HEK293T (cell line): ENCODE measurements at regions not wholly inside any gene's neighbourhood (a gene's known extent, or its start where the extent isn't known, plus 50 kb on each side); places are given as distances from the start of the nearest gene placed in this dataset.

Source experiments
- CTCF ChIA-PET: fragments of 350-600 bp; formaldehyde crosslinking; extraction: SDS; loops from one replicate; lab custom pipeline; 2021; ENCODE audit warnings: antibody characterized with exemption, inconsistent platforms; lab: Yijun Ruan, JAX
- POLR2A ChIA-PET: fragments of 350-600 bp; formaldehyde crosslinking; extraction: SDS; loops from one replicate; lab custom pipeline; 2020; ENCODE audit warnings: antibody characterized with exemption, inconsistent platforms; lab: Yijun Ruan, JAX
- DNase-seq: peaks from one replicate; pipeline ENCODE4 v3.0.0; 2012; ENCODE audit warnings: mixed read lengths; ENCODE audit errors: extremely low spot score
- ARNT ChIP-seq: fragments of 450-650 bp; IDR thresholded peaks from 2 replicates; pipeline ENCODE4 v1.6.1; 2017; ENCODE audit warnings: mild to moderate bottlenecking
- BHLHE40 ChIP-seq: fragments of 450-650 bp; IDR thresholded peaks from 2 replicates; pipeline ENCODE4 v1.6.1; 2016; ENCODE audit warnings: mild to moderate bottlenecking, moderate library complexity, borderline replicate concordance
- CTBP1 ChIP-seq: fragments of 450-650 bp; IDR thresholded peaks from 2 replicates; pipeline ENCODE4 v1.6.1; 2016; ENCODE audit warnings: borderline replicate concordance
- ELF4 ChIP-seq: fragments of 450-650 bp; IDR thresholded peaks from 2 replicates; pipeline ENCODE4 v1.6.1; 2017; ENCODE audit warnings: antibody characterized with exemption
- FOXA1 ChIP-seq: fragments of 450-650 bp; IDR thresholded peaks from 2 replicates; pipeline ENCODE4 v1.6.1; 2016; ENCODE audit warnings: mild to moderate bottlenecking
- FOXK2 ChIP-seq: fragments of 450-650 bp; IDR thresholded peaks from 2 replicates; pipeline ENCODE4 v1.6.1; 2016; ENCODE audit warnings: mild to moderate bottlenecking
- FOXM1 ChIP-seq: fragments of 450-650 bp; IDR thresholded peaks from 2 replicates; pipeline ENCODE4 v1.6.1; 2017; ENCODE audit warnings: mild to moderate bottlenecking, borderline replicate concordance
- HDGF ChIP-seq: fragments of 450-650 bp; IDR thresholded peaks from 2 replicates; pipeline ENCODE4 v1.6.1; 2017; ENCODE audit warnings: antibody characterized with exemption, borderline replicate concordance
- L3MBTL2 ChIP-seq: fragments of 450-650 bp; conservative IDR thresholded peaks from 2 replicates; pipeline ENCODE4 v1.6.1; 2016; ENCODE audit warnings: mild to moderate bottlenecking
- LEF1 ChIP-seq: fragments of 450-650 bp; IDR thresholded peaks from 2 replicates; pipeline ENCODE4 v1.6.1; 2017; ENCODE audit warnings: mild to moderate bottlenecking, borderline replicate concordance
- NFRKB ChIP-seq: fragments of 450-650 bp; IDR thresholded peaks from 2 replicates; pipeline ENCODE4 v1.6.1; 2016; ENCODE audit warnings: mild to moderate bottlenecking, moderate library complexity
- SP1 ChIP-seq: fragments of 450-650 bp; IDR thresholded peaks from 2 replicates; pipeline ENCODE4 v1.6.1; 2017
- SUZ12 ChIP-seq: fragments of 450-650 bp; IDR thresholded peaks from 2 replicates; pipeline ENCODE4 v1.6.1; 2016; ENCODE audit warnings: mild to moderate bottlenecking
- TARDBP ChIP-seq: fragments of 450-650 bp; IDR thresholded peaks from 2 replicates; pipeline ENCODE4 v1.6.1; 2016
- ZNF384 ChIP-seq: fragments of 450-650 bp; IDR thresholded peaks from 2 replicates; pipeline ENCODE4 v1.6.1; 2016
- TF ChIP-seq, protein P1 (sequence below): fragments of 450-650 bp; IDR thresholded peaks from 2 replicates; pipeline ENCODE4 v1.6.1; 2016

DNA sequence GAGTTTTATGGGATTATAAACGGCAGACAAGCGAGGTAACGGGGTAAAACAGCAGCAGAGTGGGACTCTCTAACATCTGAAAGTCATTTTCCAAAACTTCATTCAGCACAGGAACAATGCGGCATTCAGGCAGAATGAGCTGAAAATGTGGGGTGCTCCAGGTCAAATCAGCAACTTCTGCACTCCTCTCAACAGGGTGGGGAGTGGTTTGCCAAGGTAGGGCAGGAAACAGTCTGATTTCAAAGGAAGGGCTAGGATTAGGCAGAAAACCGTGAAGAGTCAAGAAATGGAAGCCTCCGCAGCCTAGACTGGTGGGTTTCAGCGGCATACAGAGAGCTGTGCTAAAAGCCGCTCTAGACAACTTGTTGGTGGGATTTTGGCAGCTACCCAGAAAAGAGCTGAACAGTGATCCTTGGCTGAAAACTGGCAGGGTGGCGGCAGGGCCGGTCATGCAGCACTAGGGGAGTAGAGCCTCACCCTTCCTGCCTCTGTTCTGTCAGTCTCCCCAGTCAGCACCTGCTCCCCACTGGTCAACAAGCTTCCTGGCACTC, 154.2 kb upstream of the KLF12 start:
- ChIA-PET CTCF (interaction anchor here (0.7 to 1.8 kb wide), 10 partner anchors 9 to 931 kb away, joined by 3 to 6 read pairs (median 4); no protein-coding TSS in a partner anchor), POLR2A (interaction anchor here (0.8 to 3.0 kb wide), 5 partner anchors 37 to 522 kb away, joined by 3 to 12 read pairs (median 4); partner anchors contain the start of gene KLF12)
- DNase-seq, result peak; percentile 34
- TF ChIP-seq ARNT (no peak), BHLHE40 (no peak), ZNF384 (no peak), FOXA1 (no peak), FOXM1 (no peak), L3MBTL2 (no peak), LEF1 (no peak), TARDBP (no peak), HDGF (no peak), FOXK2 (no peak), SUZ12 (no peak), ELF4 (no peak), SP1 (no peak), CTBP1 (no peak), NFRKB (no peak)
- TF ChIP-seq, protein P1, sequence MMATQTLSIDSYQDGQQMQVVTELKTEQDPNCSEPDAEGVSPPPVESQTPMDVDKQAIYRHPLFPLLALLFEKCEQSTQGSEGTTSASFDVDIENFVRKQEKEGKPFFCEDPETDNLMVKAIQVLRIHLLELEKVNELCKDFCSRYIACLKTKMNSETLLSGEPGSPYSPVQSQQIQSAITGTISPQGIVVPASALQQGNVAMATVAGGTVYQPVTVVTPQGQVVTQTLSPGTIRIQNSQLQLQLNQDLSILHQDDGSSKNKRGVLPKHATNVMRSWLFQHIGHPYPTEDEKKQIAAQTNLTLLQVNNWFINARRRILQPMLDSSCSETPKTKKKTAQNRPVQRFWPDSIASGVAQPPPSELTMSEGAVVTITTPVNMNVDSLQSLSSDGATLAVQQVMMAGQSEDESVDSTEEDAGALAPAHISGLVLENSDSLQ, result no peak

DNA sequence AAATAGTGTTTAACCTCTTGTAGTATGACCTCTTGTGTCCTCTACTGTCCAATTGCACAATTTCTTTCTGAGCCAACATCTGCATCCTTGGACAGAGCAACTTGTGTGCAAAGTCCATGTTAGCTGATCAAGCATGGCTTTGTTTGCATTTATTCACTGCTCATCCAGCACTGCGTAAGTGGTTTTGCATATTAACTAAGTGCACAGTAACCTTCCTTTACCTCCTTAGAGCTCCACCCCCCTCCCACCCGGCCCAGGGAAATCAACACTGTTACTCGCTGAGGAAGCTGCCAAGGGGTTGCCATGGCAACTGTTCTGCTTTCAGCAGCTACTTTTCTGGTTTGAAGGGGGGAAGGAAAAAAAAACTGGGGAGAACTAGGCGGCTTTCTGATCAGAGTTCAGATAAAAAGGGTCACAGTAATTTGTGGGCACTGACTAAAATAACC, 153.5 kb upstream of the KLF12 start:
- DNase-seq, result peak; percentile 74
- POLR2A ChIA-PET, result interaction anchor here (1.4 to 3.0 kb wide), 5 partner anchors 37 to 522 kb away, joined by 3 to 12 read pairs (median 3); no protein-coding TSS in a partner anchor
- CTCF ChIA-PET, result interaction anchor here (0.7 to 1.8 kb wide), 11 partner anchors 9 to 1473 kb away, joined by 3 to 6 read pairs (median 4); no protein-coding TSS in a partner anchor
- TF ChIP-seq ELF4, result no peak
- TF ChIP-seq FOXK2, result no peak
- TF ChIP-seq FOXM1, result no peak
- TF ChIP-seq CTBP1, result no peak
- no peak for TF ChIP-seq TARDBP

DNA sequence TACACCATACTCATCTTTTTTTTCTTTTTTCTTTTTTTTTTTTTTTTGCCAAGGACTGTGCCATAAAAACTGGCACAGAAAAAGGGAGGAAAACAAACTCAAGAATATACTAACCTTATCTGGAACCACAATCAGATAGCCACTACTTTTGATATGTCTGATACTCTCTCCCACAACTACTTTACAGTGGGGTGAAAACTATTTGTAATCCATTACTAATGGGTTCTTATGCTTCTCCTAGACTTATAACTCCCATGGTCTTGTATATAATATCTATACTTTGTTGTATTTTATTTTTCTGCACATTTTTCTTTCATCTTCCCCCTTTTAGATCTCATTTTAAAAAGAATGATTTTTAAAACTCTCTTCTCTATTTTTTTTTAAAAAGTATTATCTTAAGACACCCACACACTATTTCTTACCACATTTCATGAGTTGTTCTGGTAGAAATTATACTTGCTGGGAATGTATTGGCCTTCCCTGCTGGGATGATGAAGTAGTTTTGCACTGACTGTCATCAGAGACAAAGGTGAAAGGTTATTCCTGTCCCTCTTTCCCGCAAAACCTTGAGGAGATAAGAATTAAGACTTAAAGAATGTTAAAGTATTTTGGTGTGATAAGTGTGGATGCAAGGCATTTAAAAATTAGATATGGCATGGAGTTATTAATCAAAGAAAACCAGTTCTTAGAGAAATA, 146.7 kb upstream of the KLF12 start:
- DNase-seq, result no peak
- POLR2A ChIA-PET, result no interaction called here
- CTCF ChIA-PET, result no interaction called here
- TF ChIP-seq CTBP1 (no peak), SUZ12 (no peak), ELF4 (no peak), FOXM1 (no peak), SP1 (no peak), LEF1 (no peak)

DNA sequence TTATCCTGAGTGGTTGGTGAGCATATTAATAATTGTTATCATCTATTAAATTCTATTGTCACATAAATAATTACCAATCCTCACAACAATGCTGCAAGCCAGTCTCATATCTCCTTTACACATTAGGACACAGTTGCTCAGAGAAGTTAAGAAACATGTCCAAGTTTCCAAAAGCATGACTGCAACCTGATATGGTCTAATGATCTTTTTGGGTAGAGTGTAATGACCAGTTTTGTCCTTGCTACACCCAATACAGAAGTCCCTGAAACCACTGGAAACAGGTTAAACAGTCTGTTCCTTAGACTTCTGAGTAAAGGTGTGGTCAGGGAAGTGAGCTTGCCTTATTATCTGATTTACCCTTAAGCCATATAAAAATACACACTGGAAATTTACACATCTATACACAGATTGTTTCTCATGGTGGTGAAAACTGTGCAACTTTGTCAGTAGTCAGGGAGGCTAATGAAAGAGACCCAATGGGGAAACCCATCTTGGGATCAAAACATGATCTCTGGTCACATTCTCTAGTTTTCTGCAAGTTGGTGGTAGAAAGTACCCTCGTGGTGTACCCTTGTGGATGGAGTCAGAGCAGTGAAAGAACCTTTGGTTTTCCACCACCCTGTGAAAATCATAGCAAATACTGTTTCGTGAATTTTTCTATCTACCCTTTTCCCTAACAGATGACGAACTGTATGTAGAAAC, 146.0 kb upstream of the KLF12 start:
- POLR2A ChIA-PET, result no interaction called here
- TF ChIP-seq LEF1, result no peak
- TF ChIP-seq SP1, result no peak
- TF ChIP-seq, protein P1, result no peak
- no peak for TF ChIP-seq CTBP1
- TF ChIP-seq FOXK2, result no peak
- TF ChIP-seq NFRKB, result no peak
- TF ChIP-seq ARNT, result no peak
- TF ChIP-seq TARDBP, result no peak
- no peak for TF ChIP-seq ELF4
- TF ChIP-seq BHLHE40, result no peak
- TF ChIP-seq L3MBTL2, result no peak
- no peak for TF ChIP-seq HDGF
- TF ChIP-seq SUZ12, result no peak
- no peak for TF ChIP-seq ZNF384
- no peak for TF ChIP-seq FOXA1
- no peak for TF ChIP-seq FOXM1

DNA sequence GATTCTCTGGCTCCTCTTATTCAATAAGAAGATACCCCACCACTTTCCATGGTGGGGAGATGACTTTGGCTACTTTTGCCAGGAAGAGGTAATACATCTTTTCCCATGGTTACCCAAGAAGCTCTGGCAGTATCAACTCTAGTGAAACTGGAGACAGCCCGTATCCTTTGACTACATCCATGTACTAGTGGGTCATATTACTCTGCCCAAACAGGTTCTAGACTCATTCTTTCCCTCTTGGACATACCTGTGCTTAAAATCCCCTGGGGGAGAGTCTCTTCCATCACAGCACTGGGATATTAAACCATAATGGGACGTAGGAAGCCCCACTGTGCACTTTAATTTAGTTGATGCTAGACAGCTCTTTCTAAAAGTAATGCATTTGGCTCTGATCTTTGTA, 144.7 kb upstream of the KLF12 start:
- ChIA-PET POLR2A (no interaction called here), CTCF (interaction anchor here (0.6 kb wide), 1 partner anchor 199 kb away, joined by 5 read pairs; no protein-coding TSS in a partner anchor)
- no peak for DNase-seq
- TF ChIP-seq BHLHE40, result no peak
- TF ChIP-seq LEF1, result no peak
- no peak for TF ChIP-seq L3MBTL2
- TF ChIP-seq ELF4, result no peak
- TF ChIP-seq SP1, result no peak
- TF ChIP-seq ARNT, result no peak
- TF ChIP-seq FOXM1, result no peak
- TF ChIP-seq CTBP1, result no peak
- no peak for TF ChIP-seq ZNF384
- no peak for TF ChIP-seq FOXA1
- TF ChIP-seq SUZ12, result no peak
- no peak for TF ChIP-seq HDGF

More for the DNA sequence above, 146.0 kb upstream of the KLF12 start:
- no peak for DNase-seq
- CTCF ChIA-PET, result no interaction called here

DNA sequence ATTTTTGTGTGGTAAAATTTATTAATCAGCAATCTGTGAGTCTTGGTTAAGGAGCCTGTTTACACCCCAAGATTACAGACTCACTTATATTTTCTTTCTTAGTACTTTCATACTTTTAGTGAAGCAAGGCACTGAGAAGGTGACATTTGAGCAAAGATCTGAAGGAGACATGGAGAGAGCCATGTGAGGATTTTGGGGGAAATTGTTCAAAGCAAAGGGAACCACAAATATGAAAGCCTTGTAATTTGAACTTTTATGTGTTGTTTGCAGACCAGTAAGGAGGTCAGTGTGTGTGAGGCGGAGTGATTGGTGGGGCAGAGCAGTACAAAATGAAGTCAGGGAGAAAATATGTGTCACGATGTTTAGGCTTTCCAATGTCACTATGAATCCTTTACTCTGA, 140.7 kb upstream of the KLF12 start:
- POLR2A ChIA-PET, result no interaction called here
- CTCF ChIA-PET, result no interaction called here

More for the DNA sequence above, 140.7 kb upstream of the KLF12 start:
- TF ChIP-seq FOXA1, result no peak
- no peak for TF ChIP-seq FOXK2
- no peak for TF ChIP-seq SUZ12
- no peak for DNase-seq
